GM18508 (cell line): ENCODE measurements at regions not wholly inside any gene's neighbourhood (a gene's known extent, or its start where the extent isn't known, plus 50 kb on each side); places are given as distances from the start of the nearest gene placed in this dataset.

Experiments
- ATAC-seq: cut with Tn5 transposase; IDR thresholded peaks from one replicate; pipeline ENCODE4 v1.9.1; 2021; ENCODE audit warnings: moderate number of reproducible peaks; ENCODE audit not compliant: insufficient read depth, unreplicated experiment

GRCh38 chr4:16382571-16382970 lies 156.3 kb upstream of the TAPT1 start:
- ATAC-seq: no peak

- ATAC-seq: no peak
These were observed 151.6 kb upstream of the TAPT1 start for GRCh38 chr4:16377887-16378286.

- no peak for ATAC-seq
These were observed 138.8 kb upstream of the TAPT1 start for GRCh38 chr4:16365036-16365569.

GRCh38 chr4:16360694-16361262 lies 134.5 kb upstream of the TAPT1 start:
- no peak for ATAC-seq

DNA sequence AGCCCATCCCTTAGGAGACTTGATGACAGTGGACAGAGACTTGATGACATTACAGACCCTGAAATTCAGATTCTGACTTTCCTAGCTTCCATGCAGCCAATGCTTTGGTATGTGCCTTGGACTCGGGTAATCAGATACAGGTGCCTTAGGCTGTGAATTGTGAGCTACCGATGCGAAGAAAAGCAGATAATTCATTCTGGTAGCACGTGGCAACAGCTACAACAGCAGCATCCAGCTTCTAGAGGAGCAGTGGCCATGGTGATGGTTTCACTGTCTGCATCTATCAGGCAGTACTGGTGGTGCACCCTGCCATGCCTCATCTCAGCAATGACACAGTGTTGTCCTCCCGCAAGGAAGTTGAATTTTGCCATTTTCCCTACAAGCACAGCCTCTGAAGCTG lies 126.9 kb upstream of the TAPT1 start:
- ATAC-seq: no peak

GRCh38 chr4:16351161-16351560 lies 124.9 kb upstream of the TAPT1 start:
- ATAC-seq: no peak

DNA sequence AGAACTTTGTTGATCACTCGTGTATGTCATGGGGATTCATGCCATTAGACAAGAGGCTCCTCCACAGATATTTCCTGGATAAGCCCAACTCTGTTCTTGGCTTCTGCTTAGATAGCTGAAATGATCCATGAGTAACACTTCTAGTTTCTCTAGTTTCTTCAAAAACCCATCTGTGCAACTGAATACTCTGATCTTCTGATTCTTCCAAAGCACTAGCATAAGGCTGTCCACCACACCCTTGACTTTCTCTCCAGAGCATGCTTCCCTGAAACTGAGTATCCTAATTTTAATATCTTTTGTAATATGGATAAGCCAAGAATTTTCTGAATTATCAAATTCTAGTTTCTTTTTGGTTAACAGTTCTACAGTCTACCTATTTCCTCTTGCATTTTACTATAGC lies 118.6 kb upstream of the TAPT1 start:
- no peak for ATAC-seq

GRCh38 chr4:16337936-16338335 lies 111.7 kb upstream of the TAPT1 start:
- ATAC-seq: no peak

GRCh38 chr4:16334601-16335000 lies 108.3 kb upstream of the TAPT1 start:
- no peak for ATAC-seq

DNA sequence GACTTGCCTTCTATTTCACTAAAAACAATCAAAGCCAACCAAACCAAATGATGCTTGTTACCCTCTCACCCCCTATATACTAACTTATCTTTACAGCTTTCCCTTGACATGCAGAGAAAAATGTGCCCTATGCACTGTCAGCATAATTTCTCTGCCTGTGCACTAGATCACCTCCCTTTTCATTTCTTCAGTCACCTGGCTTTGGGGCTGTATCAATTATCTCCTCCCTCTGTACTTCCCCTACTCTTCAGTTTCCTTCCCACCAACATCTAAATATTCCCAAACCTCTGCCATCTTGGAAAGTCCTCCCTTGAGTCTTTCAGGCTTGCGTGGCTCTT lies 103.5 kb upstream of the TAPT1 start:
- ATAC-seq: no peak

- no peak for ATAC-seq
These were observed 103.0 kb upstream of the TAPT1 start for GRCh38 chr4:16329125-16329796.

GRCh38 chr4:16322183-16322582 lies 95.9 kb upstream of the TAPT1 start:
- no peak for ATAC-seq

DNA sequence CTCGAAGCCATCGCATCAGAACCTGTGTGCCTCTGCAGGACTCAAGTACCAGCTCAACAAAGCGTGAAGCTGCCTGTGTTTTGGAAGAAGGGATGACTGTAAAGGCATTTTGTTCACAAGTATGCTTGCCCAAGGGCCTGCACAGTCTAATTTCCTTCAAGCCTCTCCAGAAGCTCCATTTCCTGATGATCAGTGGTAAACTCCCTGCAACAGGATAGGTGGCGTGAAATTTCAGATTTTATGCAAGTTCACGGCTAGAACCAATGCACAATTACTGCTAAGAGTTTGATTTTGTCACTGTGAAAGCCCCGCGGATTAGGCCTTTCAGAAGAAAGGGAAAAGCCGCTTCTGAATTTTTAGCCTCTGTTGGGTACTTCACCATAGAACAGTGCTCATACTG lies 89.2 kb upstream of the TAPT1 start:
- ATAC-seq: no peak

GRCh38 chr4:16310606-16311005 lies 84.3 kb upstream of the TAPT1 start:
- no peak for ATAC-seq

DNA sequence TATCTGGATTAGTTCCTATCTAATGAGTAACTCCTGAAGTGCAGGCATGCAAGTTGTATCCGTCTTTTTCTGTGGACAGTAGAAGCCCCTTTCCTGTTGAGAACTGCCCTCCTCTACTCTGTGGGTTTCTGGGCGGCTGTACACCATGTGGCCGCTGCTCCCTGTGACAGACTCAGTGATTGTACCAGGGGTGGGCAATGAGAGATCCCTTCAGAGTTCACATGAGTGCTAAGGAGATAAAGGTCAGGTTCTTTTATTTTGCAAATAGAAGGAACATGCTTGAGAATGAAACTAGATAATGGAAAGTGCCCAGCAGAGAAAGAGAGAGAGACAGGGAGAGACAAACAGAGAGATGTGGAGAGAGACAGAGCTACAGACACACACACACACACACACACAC lies 76.4 kb upstream of the TAPT1 start:
- ATAC-seq: no peak

DNA sequence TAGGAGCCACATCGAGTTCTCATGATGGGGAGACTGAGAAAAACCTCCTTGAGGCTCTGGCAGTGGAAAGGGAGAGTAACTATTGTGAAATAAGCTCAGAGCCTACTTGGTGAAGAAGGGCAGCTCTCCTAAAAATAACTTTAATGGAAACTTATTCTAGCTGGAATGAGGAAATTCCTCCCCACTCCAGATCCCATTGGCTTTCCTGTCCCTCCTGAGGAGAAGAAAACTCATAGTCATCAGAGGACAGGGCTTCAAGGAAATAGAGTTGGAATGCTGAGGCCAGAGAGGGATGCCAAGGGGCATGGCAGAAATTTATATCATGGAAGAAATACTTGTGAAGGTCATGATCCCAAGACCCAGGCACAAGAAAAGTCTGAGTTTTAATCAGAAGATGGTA lies 70.7 kb upstream of the TAPT1 start:
- no peak for ATAC-seq

DNA sequence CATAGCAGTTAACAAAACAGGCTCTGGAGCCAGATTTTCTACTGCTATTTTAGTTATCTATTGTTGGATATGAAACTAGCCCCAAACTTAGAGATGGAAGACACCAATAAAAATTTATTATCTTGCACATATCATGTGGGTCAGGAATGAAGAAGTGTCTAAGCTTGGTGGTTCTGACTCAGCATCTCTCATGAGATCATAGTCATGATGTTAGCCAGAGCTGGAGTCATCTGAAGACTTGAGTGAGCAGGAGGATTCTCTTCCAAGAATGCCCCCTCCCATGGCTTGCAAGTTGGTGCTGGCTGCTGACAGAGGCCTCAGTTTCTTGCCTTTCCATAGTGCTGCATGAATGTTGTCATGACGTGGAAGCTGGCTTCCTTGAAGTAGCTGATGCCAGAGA lies 68.2 kb upstream of the TAPT1 start:
- no peak for ATAC-seq

DNA sequence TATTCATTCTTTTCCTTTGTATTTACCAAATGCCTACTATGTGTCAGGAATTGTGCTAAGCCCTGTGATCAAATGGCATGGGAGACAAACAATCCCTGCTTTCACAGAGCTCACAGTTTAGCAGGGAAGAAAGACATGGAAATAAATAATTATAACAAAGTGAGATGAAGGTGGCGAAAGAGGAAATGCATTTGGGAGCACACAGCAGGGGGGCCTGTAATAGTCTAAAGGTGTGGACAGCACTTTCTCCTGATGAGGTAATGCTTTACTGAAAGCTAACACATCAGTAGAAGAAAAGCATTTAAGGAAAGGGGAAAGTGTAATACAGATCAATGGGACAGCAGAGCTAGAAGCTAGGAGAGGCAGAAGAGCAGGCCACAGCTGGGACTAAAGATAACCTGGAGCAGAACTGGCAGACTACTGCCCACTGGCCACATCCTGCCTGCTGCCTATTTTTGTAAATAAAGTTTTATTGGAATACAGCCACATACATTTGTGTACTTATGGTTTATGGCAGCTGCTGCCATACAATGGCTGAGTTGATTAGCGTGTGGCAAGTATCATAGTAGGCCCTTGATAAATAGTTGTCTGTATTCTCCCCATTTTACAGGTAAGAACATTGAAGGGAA lies 67.1 kb upstream of the TAPT1 start:
- ATAC-seq: no peak

DNA sequence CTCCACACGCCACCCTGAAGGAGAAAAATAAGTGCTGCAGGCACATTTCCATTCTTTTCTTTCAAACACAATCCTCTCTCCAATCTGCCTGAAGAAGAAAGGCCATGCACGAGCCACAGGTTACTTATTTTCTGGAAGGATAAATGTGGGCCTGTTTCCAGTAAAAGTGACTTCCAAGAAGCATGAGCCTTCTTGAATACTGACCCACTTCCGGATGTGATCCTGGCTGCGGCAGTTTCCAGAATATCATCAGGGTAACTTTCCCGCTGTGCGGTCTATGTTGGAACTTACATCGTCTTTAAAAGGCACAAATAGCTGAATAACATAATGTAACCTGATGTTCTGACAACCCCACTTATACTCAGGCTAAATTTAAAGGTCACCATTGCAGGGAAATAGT lies 66.3 kb upstream of the TAPT1 start:
- no peak for ATAC-seq

DNA sequence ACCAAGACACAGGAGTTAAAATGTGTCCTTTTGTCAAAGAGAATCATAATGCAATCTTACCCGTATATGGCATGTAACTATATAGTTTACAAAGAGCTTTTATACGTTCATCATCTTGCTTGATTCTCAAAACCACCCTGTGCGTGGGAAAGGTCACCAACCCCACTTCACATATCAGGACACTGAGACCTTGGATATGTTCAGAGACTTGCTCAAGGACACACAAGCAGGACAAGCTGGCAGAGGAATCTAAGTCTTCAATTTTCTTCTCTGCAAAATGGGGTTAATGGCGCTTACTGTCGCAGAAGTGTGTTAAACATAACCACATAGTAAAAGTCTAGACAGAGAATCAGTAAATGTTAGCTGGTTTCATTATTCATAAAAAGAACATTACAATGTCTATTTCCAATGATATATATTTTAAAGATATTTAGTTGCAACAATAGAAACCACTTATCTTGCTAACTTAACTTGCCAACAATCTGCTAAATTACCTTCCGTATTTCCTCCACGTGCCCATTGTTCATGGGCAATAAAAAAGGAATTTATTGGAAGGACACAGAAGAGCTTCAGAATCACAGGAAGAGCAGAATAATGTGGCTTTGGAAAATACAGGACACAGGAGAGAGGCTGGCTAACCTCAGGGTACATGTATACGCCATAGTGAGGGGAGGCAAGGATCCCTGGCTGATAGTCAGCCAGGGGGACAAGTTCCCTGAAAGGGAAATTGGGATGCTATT lies 64.6 kb upstream of the TAPT1 start:
- no peak for ATAC-seq

- no peak for ATAC-seq
These were observed 63.8 kb upstream of the TAPT1 start for GRCh38 chr4:16289897-16290554.
